ENCODE measurements at regions not wholly inside any gene's neighbourhood (a gene's known extent, or its start where the extent isn't known, plus 50 kb on each side); places are given as distances from the start of the nearest gene placed in this dataset.

- H3K4me1 ChIP-seq, result no peaks in the 10 kb centered on the region
- TF ChIP-seq CTCF (IDR thresholded peaks at IDR 0.05), result no peak
- H3K36me3 ChIP-seq, result no peaks in the 10 kb centered on the region
- H3K27ac ChIP-seq, result no peak overlapping the region
- H3K9me3 ChIP-seq, result no peaks in the 10 kb centered on the region
- no peak overlapping the region for H3K4me3 ChIP-seq
- DNase-seq (ENCODE audit: low spot score), result no peak
- H3K27me3 ChIP-seq, result no peaks in the 10 kb centered on the region
These were observed 842.9 kb upstream of the ADGRL4 start for GRCh38 chr1:79849388-79849787.

- Histone ChIP-seq H3K36me3 (no peaks in the 10 kb centered on the region), H3K27ac (no peak overlapping the region), H3K9me3 (no peaks in the 10 kb centered on the region), H3K27me3 (no peaks in the 10 kb centered on the region), H3K4me1 (no peaks in the 10 kb centered on the region), H3K4me3 (no peak overlapping the region)
- DNase-seq (ENCODE audit: low spot score), result no peak
- TF ChIP-seq CTCF (IDR thresholded peaks at IDR 0.05), result no peak
These were observed 841.8 kb upstream of the ADGRL4 start for GRCh38 chr1:79848316-79848715.

- no peaks in the 10 kb centered on the region for H3K27me3 ChIP-seq
- no peak overlapping the region for H3K4me3 ChIP-seq
- H3K4me1 ChIP-seq, result no peaks in the 10 kb centered on the region
- H3K27ac ChIP-seq, result no peak overlapping the region
- DNase-seq (ENCODE audit: low spot score), result no peak
- no peaks in the 10 kb centered on the region for H3K9me3 ChIP-seq
- H3K36me3 ChIP-seq, result no peaks in the 10 kb centered on the region
- no peak for TF ChIP-seq CTCF (IDR thresholded peaks at IDR 0.05)
These were observed 841.2 kb upstream of the ADGRL4 start for GRCh38 chr1:79847700-79848099.

- DNase-seq (ENCODE audit: low spot score), result no peak
- no peak for TF ChIP-seq CTCF (IDR thresholded peaks at IDR 0.05)
- Histone ChIP-seq H3K27me3 (no peaks in the 10 kb centered on the region), H3K9me3 (no peaks in the 10 kb centered on the region), H3K4me3 (no peak overlapping the region), H3K27ac (no peak overlapping the region), H3K36me3 (no peaks in the 10 kb centered on the region), H3K4me1 (no peaks in the 10 kb centered on the region)
These were observed 839.4 kb upstream of the ADGRL4 start for GRCh38 chr1:79845936-79846335.

GRCh38 chr1:79842811-79843210 lies 836.3 kb upstream of the ADGRL4 start:
- no peak for TF ChIP-seq CTCF (IDR thresholded peaks at IDR 0.05)

GRCh38 chr1:79839882-79840281 lies 833.4 kb upstream of the ADGRL4 start:
- Histone ChIP-seq H3K4me3 (no peak overlapping the region), H3K36me3 (no peaks in the 10 kb centered on the region), H3K4me1 (no peaks in the 10 kb centered on the region), H3K27ac (no peak overlapping the region), H3K9me3 (no peaks in the 10 kb centered on the region), H3K27me3 (no peaks in the 10 kb centered on the region)
- no peak for TF ChIP-seq CTCF (IDR thresholded peaks at IDR 0.05)
- no peak for DNase-seq (ENCODE audit: low spot score)

More at GRCh38 chr1:79842811-79843210, 836.3 kb upstream of the ADGRL4 start:
- Histone ChIP-seq H3K27me3 (no peaks in the 10 kb centered on the region), H3K4me1 (no peaks in the 10 kb centered on the region), H3K4me3 (no peak overlapping the region), H3K27ac (no peak overlapping the region), H3K36me3 (no peaks in the 10 kb centered on the region), H3K9me3 (no peaks in the 10 kb centered on the region)
- no peak for DNase-seq (ENCODE audit: low spot score)

All from right atrium auricular region (tissue), 2 donors.